Activated naive CD8-positive, alpha-beta T cell treated with anti-CD3 and anti-CD28 coated beads, Interleukin-2, amount 50 U/mL, for 24 hours (primary cell): ENCODE measurements at regions not wholly inside any gene's neighbourhood (a gene's known extent, or its start where the extent isn't known, plus 50 kb on each side); places are given as distances from the start of the nearest gene placed in this dataset.

Source experiments
- ATAC-seq: fragments of 150-1000 bp; cut with Tn5 transposase; one replicate; pipeline ENCODE4 v1.10.0; 2021
- DNase-seq: peaks from one replicate; pipeline ENCODE4 v3.0.0; 2021
- H3K27ac Mint-ChIP-seq: one replicate; pipeline ENCODE4 v1.8.0; 2021; ENCODE audit warnings: mild to moderate bottlenecking, mixed read lengths
- H3K27me3 Mint-ChIP-seq: one replicate; pipeline ENCODE4 v1.8.0; 2021; ENCODE audit warnings: mixed read lengths
- H3K36me3 Mint-ChIP-seq: one replicate; pipeline ENCODE4 v1.8.0; 2021; ENCODE audit warnings: low read depth, mixed read lengths
- H3K4me1 Mint-ChIP-seq: one replicate; pipeline ENCODE4 v1.8.0; 2021; ENCODE audit warnings: mixed read lengths
- H3K4me3 Mint-ChIP-seq: one replicate; pipeline ENCODE4 v1.8.0; 2021; ENCODE audit warnings: mild to moderate bottlenecking, moderate library complexity, mixed read lengths
- H3K9me3 Mint-ChIP-seq: one replicate; pipeline ENCODE4 v1.8.0; 2021; ENCODE audit warnings: mixed read lengths

GRCh38 chr1:25030674-25031589 lies 100.9 kb upstream of the RUNX3 start:
- H3K4me3 Mint-ChIP-seq = peak overlapping the region; percentile 66
- H3K9me3 Mint-ChIP-seq = no peaks in the 10 kb centered on the region
- H3K27ac Mint-ChIP-seq = no peak overlapping the region
- ATAC-seq = peak; percentile 64
- H3K36me3 Mint-ChIP-seq = peaks cover 7% of the 10 kb centered on the region
- H3K4me1 Mint-ChIP-seq = peaks cover 83% of the 10 kb centered on the region
- peak; percentile 83 for DNase-seq
- H3K27me3 Mint-ChIP-seq = no peaks in the 10 kb centered on the region

- Mint-ChIP-seq H3K36me3 (peaks cover 7% of the 10 kb centered on the region), H3K4me3 (peak overlapping the region; percentile 66), H3K4me1 (peaks cover 92% of the 10 kb centered on the region), H3K27ac (no peak overlapping the region), H3K27me3 (no peaks in the 10 kb centered on the region), H3K9me3 (no peaks in the 10 kb centered on the region)
- no peak for ATAC-seq
- no peak for DNase-seq
Measured at GRCh38 chr1:25030012-25030411, 99.9 kb upstream of the RUNX3 start.

GRCh38 chr1:25028907-25029599 lies 99.0 kb upstream of the RUNX3 start:
- Mint-ChIP-seq H3K36me3 (peaks cover 7% of the 10 kb centered on the region), H3K4me1 (peaks cover 98% of the 10 kb centered on the region), H3K27me3 (no peaks in the 10 kb centered on the region), H3K4me3 (peak overlapping the region; percentile 66), H3K9me3 (no peaks in the 10 kb centered on the region), H3K27ac (no peak overlapping the region)
- ATAC-seq = peak; percentile 13
- DNase-seq = peak; percentile 68

- peaks cover 7% of the 10 kb centered on the region for H3K36me3 Mint-ChIP-seq
- no peaks in the 10 kb centered on the region for H3K27me3 Mint-ChIP-seq
Measured at GRCh38 chr1:25028587-25028906, 98.5 kb upstream of the RUNX3 start.

GRCh38 chr1:25027822-25028586 lies 97.9 kb upstream of the RUNX3 start:
- DNase-seq (no peak), ATAC-seq (no peak)
- H3K4me3 Mint-ChIP-seq = peak overlapping the region; percentile 32
- peaks cover 98% of the 10 kb centered on the region for H3K4me1 Mint-ChIP-seq
- H3K9me3 Mint-ChIP-seq = no peaks in the 10 kb centered on the region
- no peaks in the 10 kb centered on the region for H3K27me3 Mint-ChIP-seq
- H3K36me3 Mint-ChIP-seq = peaks cover 3% of the 10 kb centered on the region
- H3K27ac Mint-ChIP-seq = no peak overlapping the region

More at GRCh38 chr1:25028587-25028906, 98.5 kb upstream of the RUNX3 start:
- peak overlapping the region; percentile 66 for H3K4me3 Mint-ChIP-seq
- H3K4me1 Mint-ChIP-seq = peaks cover 98% of the 10 kb centered on the region
- DNase-seq (no peak), ATAC-seq (no peak)
- no peak overlapping the region for H3K27ac Mint-ChIP-seq
- no peaks in the 10 kb centered on the region for H3K9me3 Mint-ChIP-seq

- ATAC-seq (no peak), DNase-seq (no peak)
- no peaks in the 10 kb centered on the region for H3K9me3 Mint-ChIP-seq
- H3K4me3 Mint-ChIP-seq = peak overlapping the region; percentile 8
- no peak overlapping the region for H3K27ac Mint-ChIP-seq
- H3K27me3 Mint-ChIP-seq = no peaks in the 10 kb centered on the region
- H3K36me3 Mint-ChIP-seq = no peaks in the 10 kb centered on the region
- peaks cover 94% of the 10 kb centered on the region for H3K4me1 Mint-ChIP-seq
Measured at GRCh38 chr1:25026730-25027450, 96.8 kb upstream of the RUNX3 start.

GRCh38 chr1:25026304-25026703 lies 96.2 kb upstream of the RUNX3 start:
- Mint-ChIP-seq H3K27me3 (no peaks in the 10 kb centered on the region), H3K4me1 (peaks cover 94% of the 10 kb centered on the region), H3K4me3 (no peak overlapping the region), H3K27ac (no peak overlapping the region), H3K36me3 (no peaks in the 10 kb centered on the region), H3K9me3 (no peaks in the 10 kb centered on the region)
- ATAC-seq = no peak
- no peak for DNase-seq

GRCh38 chr1:25024615-25025350 lies 94.7 kb upstream of the RUNX3 start:
- ATAC-seq (no peak), DNase-seq (no peak)
- no peaks in the 10 kb centered on the region for H3K9me3 Mint-ChIP-seq
- H3K27ac Mint-ChIP-seq = peak overlapping the region; percentile 91
- no peak overlapping the region for H3K4me3 Mint-ChIP-seq
- H3K4me1 Mint-ChIP-seq = peaks cover 95% of the 10 kb centered on the region
- H3K27me3 Mint-ChIP-seq = no peaks in the 10 kb centered on the region
- H3K36me3 Mint-ChIP-seq = peaks cover 2% of the 10 kb centered on the region

GRCh38 chr1:25023826-25024225 lies 93.8 kb upstream of the RUNX3 start:
- ATAC-seq (no peak), DNase-seq (no peak)
- H3K9me3 Mint-ChIP-seq = no peaks in the 10 kb centered on the region
- H3K4me1 Mint-ChIP-seq = peaks cover 95% of the 10 kb centered on the region
- no peaks in the 10 kb centered on the region for H3K27me3 Mint-ChIP-seq
- peaks cover 2% of the 10 kb centered on the region for H3K36me3 Mint-ChIP-seq
- peak overlapping the region; percentile 91 for H3K27ac Mint-ChIP-seq
- H3K4me3 Mint-ChIP-seq = peak overlapping the region; percentile 74

GRCh38 chr1:25023190-25023578 lies 93.1 kb upstream of the RUNX3 start:
- Mint-ChIP-seq H3K27ac (peak overlapping the region; percentile 91), H3K4me1 (peaks cover 95% of the 10 kb centered on the region), H3K4me3 (peak overlapping the region; percentile 74), H3K9me3 (no peaks in the 10 kb centered on the region), H3K36me3 (peaks cover 2% of the 10 kb centered on the region), H3K27me3 (no peaks in the 10 kb centered on the region)
- DNase-seq (no peak), ATAC-seq (no peak)

GRCh38 chr1:25022361-25023189 lies 92.5 kb upstream of the RUNX3 start:
- Mint-ChIP-seq H3K4me3 (peak overlapping the region; percentile 74), H3K9me3 (no peaks in the 10 kb centered on the region), H3K4me1 (peaks cover 95% of the 10 kb centered on the region), H3K27me3 (no peaks in the 10 kb centered on the region), H3K27ac (peak overlapping the region; percentile 91), H3K36me3 (peaks cover 2% of the 10 kb centered on the region)
- ATAC-seq (peak; percentile 87), DNase-seq (peak; percentile 93)

- H3K4me3 Mint-ChIP-seq = peak overlapping the region; percentile 26
Measured at GRCh38 chr1:25021591-25022215, 91.6 kb upstream of the RUNX3 start.

More at GRCh38 chr1:25021591-25022215, 91.6 kb upstream of the RUNX3 start:
- H3K9me3 Mint-ChIP-seq = no peaks in the 10 kb centered on the region
- peak overlapping the region; percentile 91 for H3K27ac Mint-ChIP-seq
- H3K27me3 Mint-ChIP-seq = no peaks in the 10 kb centered on the region
- ATAC-seq (peak; percentile 3), DNase-seq (no peak)
- peaks cover 2% of the 10 kb centered on the region for H3K36me3 Mint-ChIP-seq
- peaks cover 92% of the 10 kb centered on the region for H3K4me1 Mint-ChIP-seq
